OCI-LY1 (cell line): ENCODE measurements at regions not wholly inside any gene's neighbourhood (a gene's known extent, or its start where the extent isn't known, plus 50 kb on each side); places are given as distances from the start of the nearest gene placed in this dataset.

Experiments used
- H2AFZ ChIP-seq: fragments of 200-600 bp; sonication (generic), shearing (Covaris generic); 2 replicates; pipeline ENCODE4 v1.6.0; 2014; ENCODE audit warnings: antibody characterized with exemption, mild to moderate bottlenecking, low read length
- H3F3A ChIP-seq: fragments of 200-600 bp; sonication (generic), shearing (Covaris generic); 2 replicates; pipeline ENCODE4 v1.6.0; 2014; ENCODE audit warnings: mild to moderate bottlenecking, antibody characterized with exemption, low read length, moderate library complexity; ENCODE audit not compliant: insufficient read depth
- H3K27ac ChIP-seq: fragments of 200-600 bp; sonication (generic); 2 replicates; pipeline ENCODE4 v1.5.1; 2014; ENCODE audit warnings: low read length, mixed run types, mild to moderate bottlenecking, low read depth; ENCODE audit not compliant: poor library complexity, severe bottlenecking
- H3K27me3 ChIP-seq: fragments of 200-600 bp; sonication (generic); 2 replicates; pipeline ENCODE4 v1.6.0; 2014; ENCODE audit warnings: antibody characterized with exemption, mild to moderate bottlenecking, low read length, moderate library complexity; ENCODE audit not compliant: insufficient read depth
- H3K36me3 ChIP-seq: fragments of 200-600 bp; sonication (generic); 2 replicates; pipeline ENCODE4 v1.6.1; 2014; ENCODE audit warnings: mild to moderate bottlenecking, antibody characterized with exemption, low read length, moderate library complexity, mixed read lengths; ENCODE audit not compliant: insufficient read depth
- H3K4me1 ChIP-seq: fragments of 200-600 bp; sonication (generic); 2 replicates; pipeline ENCODE4 v1.5.1; 2014; ENCODE audit warnings: mild to moderate bottlenecking, low read length, moderate library complexity; ENCODE audit not compliant: insufficient read depth, severe bottlenecking
- H3K4me2 ChIP-seq: fragments of 200-600 bp; sonication (generic), shearing (Covaris generic); 2 replicates; pipeline ENCODE4 v1.6.1; 2014; ENCODE audit warnings: low read length
- H3K4me3 ChIP-seq: fragments of 200-600 bp; sonication (generic); 2 replicates; pipeline ENCODE4 v1.5.1; 2014; ENCODE audit warnings: low read length, low read depth, mild to moderate bottlenecking, mixed read lengths; ENCODE audit not compliant: poor library complexity, severe bottlenecking
- H3K79me2 ChIP-seq: fragments of 200-600 bp; shearing (Covaris generic); 2 replicates; pipeline ENCODE4 v1.6.1; 2016; ENCODE audit warnings: mixed run types, low read length, mixed read lengths; ENCODE audit not compliant: insufficient read depth
- H3K9ac ChIP-seq: fragments of 200-600 bp; sonication (generic), shearing (Covaris generic); 2 replicates; pipeline ENCODE4 v1.6.1; 2014; ENCODE audit warnings: mild to moderate bottlenecking, low read length, mixed read lengths
- H3K9me2 ChIP-seq: fragments of 200-600 bp; sonication (generic), shearing (Covaris generic); 2 replicates; pipeline ENCODE4 v1.6.1; 2014; ENCODE audit warnings: low read depth, mild to moderate bottlenecking, low read length, mixed read lengths
- H3K9me3 ChIP-seq: fragments of 200-600 bp; shearing (Covaris generic); 2 replicates; pipeline ENCODE4 v1.6.1; 2014; ENCODE audit warnings: low read length, mixed read lengths
- H4K20me1 ChIP-seq: fragments of 200-600 bp; sonication (generic), shearing (Covaris generic); 2 replicates; pipeline ENCODE4 v1.6.0; 2016; ENCODE audit warnings: mild to moderate bottlenecking, low read length; ENCODE audit not compliant: insufficient read depth
- EZH2 ChIP-seq: fragments of 200-600 bp; sonication (generic), shearing (Covaris generic); IDR thresholded peaks from 2 replicates; pipeline ENCODE4 v1.8.0; 2017; ENCODE audit warnings: borderline replicate concordance, mixed run types, mild to moderate bottlenecking, antibody characterized with exemption, low read length, moderate library complexity, mixed read lengths
- TF ChIP-seq, protein P1 (sequence below): fragments of 200-600 bp; sonication (generic), shearing (Covaris generic); IDR thresholded peaks from 2 replicates; pipeline ENCODE4 v1.5.1; 2017; ENCODE audit warnings: mild to moderate bottlenecking, antibody characterized with exemption, low read length, moderate library complexity, mixed read lengths

DNA sequence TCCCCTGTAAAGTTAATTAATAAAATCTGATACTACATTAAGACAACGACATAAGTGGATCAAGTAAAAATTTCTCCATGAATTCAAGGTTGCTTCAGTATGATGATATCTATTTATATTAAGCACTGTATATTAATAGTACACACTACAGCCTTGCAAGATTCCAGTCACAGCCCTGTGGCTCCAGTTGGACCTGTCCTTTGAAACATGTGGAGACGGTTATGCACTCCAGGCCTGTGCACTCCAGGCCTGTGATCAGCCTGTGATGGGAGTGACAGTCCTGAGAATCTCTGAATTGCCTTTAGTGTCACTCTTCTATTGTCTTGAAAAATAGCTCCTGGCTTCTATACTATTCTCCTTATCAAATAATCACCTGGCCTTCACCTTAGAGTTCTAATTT lies 981.1 kb upstream of the AGA start:
- Histone ChIP-seq H3K27ac (no peak overlapping the region), H3K36me3 (no peaks in the 10 kb centered on the region), H3F3A (no peaks in the 10 kb centered on the region), H3K4me2 (no peak overlapping the region), H3K4me1 (no peaks in the 10 kb centered on the region), H3K27me3 (no peaks in the 10 kb centered on the region), H3K79me2 (no peaks in the 10 kb centered on the region), H2AFZ (no peak overlapping the region), H3K4me3 (no peak overlapping the region), H3K9me2 (no peaks in the 10 kb centered on the region), H4K20me1 (no peaks in the 10 kb centered on the region), H3K9me3 (no peaks in the 10 kb centered on the region), H3K9ac (no peak overlapping the region)
- no peak for TF ChIP-seq EZH2
- TF ChIP-seq, protein P1, sequence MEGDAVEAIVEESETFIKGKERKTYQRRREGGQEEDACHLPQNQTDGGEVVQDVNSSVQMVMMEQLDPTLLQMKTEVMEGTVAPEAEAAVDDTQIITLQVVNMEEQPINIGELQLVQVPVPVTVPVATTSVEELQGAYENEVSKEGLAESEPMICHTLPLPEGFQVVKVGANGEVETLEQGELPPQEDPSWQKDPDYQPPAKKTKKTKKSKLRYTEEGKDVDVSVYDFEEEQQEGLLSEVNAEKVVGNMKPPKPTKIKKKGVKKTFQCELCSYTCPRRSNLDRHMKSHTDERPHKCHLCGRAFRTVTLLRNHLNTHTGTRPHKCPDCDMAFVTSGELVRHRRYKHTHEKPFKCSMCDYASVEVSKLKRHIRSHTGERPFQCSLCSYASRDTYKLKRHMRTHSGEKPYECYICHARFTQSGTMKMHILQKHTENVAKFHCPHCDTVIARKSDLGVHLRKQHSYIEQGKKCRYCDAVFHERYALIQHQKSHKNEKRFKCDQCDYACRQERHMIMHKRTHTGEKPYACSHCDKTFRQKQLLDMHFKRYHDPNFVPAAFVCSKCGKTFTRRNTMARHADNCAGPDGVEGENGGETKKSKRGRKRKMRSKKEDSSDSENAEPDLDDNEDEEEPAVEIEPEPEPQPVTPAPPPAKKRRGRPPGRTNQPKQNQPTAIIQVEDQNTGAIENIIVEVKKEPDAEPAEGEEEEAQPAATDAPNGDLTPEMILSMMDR, result no peak

DNA sequence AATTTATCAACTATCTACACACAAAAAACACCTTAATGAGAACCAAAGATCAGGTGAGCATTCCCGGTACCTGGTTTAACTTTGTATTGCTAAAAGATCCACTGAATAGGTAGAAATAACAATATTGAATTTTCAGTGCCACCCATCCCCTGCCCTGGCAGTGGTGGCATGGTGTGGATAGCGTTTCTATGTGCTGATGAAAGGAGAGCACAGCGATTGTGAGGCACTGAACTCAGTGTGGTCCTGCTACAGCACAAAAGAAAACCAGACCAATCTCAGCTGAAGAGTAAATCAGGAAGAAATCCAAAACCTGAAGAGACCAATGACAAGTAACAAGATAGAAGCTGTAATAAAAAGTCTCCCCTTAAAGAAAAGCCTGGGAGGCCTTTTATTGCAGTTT lies 984.6 kb upstream of the AGA start:
- no peak overlapping the region for H3K4me3 ChIP-seq
- H3K79me2 ChIP-seq, result no peaks in the 10 kb centered on the region
- no peaks in the 10 kb centered on the region for H3K27me3 ChIP-seq
- H3K4me1 ChIP-seq, result no peaks in the 10 kb centered on the region
- H3F3A ChIP-seq, result no peaks in the 10 kb centered on the region
- no peak overlapping the region for H3K4me2 ChIP-seq
- H3K9me3 ChIP-seq, result no peaks in the 10 kb centered on the region
- H3K9me2 ChIP-seq, result no peaks in the 10 kb centered on the region
- no peak overlapping the region for H3K27ac ChIP-seq
- no peak overlapping the region for H2AFZ ChIP-seq
- H3K36me3 ChIP-seq, result no peaks in the 10 kb centered on the region
- no peak for TF ChIP-seq EZH2
- TF ChIP-seq, protein P1, result no peak
- no peak overlapping the region for H3K9ac ChIP-seq
- H4K20me1 ChIP-seq, result no peaks in the 10 kb centered on the region

DNA sequence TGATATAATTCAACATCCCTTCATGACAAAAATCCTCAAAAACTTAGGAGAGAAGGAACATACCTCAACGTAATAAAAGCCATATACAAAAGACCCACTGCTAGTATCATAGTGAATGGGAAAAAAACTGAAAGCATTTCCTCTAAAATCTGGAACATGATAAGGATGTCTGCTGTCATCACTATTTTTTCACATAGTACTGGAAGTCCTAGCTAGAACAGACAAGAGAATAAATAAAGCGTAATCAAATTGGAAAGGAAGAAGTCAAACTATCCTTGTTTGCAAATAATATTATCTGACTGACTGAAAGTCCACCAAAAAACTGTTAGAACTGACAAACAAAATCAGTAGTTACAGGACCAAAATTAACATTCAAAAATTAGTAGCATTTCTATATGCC lies 985.4 kb upstream of the AGA start:
- no peak for TF ChIP-seq EZH2
- TF ChIP-seq, protein P1, result no peak
- no peak overlapping the region for H3K27ac ChIP-seq
- no peaks in the 10 kb centered on the region for H3K9me3 ChIP-seq

More for the DNA sequence above, 985.4 kb upstream of the AGA start:
- no peaks in the 10 kb centered on the region for H3F3A ChIP-seq
- H3K4me3 ChIP-seq, result no peak overlapping the region
- no peak overlapping the region for H2AFZ ChIP-seq
- H3K27me3 ChIP-seq, result no peaks in the 10 kb centered on the region
- H3K9me2 ChIP-seq, result no peaks in the 10 kb centered on the region
- no peaks in the 10 kb centered on the region for H3K79me2 ChIP-seq
- H3K9ac ChIP-seq, result no peak overlapping the region
- H3K4me1 ChIP-seq, result no peaks in the 10 kb centered on the region
- H3K4me2 ChIP-seq, result no peak overlapping the region
- H4K20me1 ChIP-seq, result no peaks in the 10 kb centered on the region
- H3K36me3 ChIP-seq, result no peaks in the 10 kb centered on the region
